Peyer's patch (tissue), 4 donors: ENCODE measurements at regions not wholly inside any gene's neighbourhood (a gene's known extent, or its start where the extent isn't known, plus 50 kb on each side); places are given as distances from the start of the nearest gene placed in this dataset.

Experiments used
- DNase-seq, 3 donors: peaks; one replicate each; pipeline ENCODE4 v3.0.0-alpha.2; 2017 to 2019
- H3K27ac ChIP-seq, 4 donors: fragments of 200-600 bp; sonication (generic); one replicate each; pipeline ENCODE4 v1.5.1; 2016 to 2019
- H3K27me3 ChIP-seq, 2 donors: fragments of 200-600 bp; sonication (generic); one replicate each; pipeline ENCODE4 v1.5.1; 2019
- H3K36me3 ChIP-seq, 3 donors: fragments of 200-600 bp; sonication (generic); one replicate each; pipeline ENCODE4 v1.5.1; 2016 to 2019
- H3K4me1 ChIP-seq, 4 donors: fragments of 200-600 bp; sonication (generic); one replicate each; pipeline ENCODE4 v1.5.1; 2016 to 2019
- H3K4me3 ChIP-seq, 4 donors: fragments of 200-600 bp; sonication (generic); 1 replicate in 3 of 4; 2 replicates in 1 of 4; pipeline ENCODE4 v1.5.1; 2016 to 2019; ENCODE audit warnings: mild to moderate bottlenecking in 1 of 4
- H3K9me3 ChIP-seq, 4 donors: fragments of 200-600 bp; sonication (generic); one replicate each; pipeline ENCODE4 v1.5.1; 2016 to 2019; ENCODE audit warnings: mild to moderate bottlenecking in 1 of 4
- CTCF ChIP-seq, 6 experiments: fragments of 450-650 bp in 4 of 6; fragments of 200-600 bp in 2 of 6; sonication (generic) in 1 of 6; IDR thresholded peaks; one replicate each; pipeline ENCODE4 v1.5.1; 2017 to 2019; ENCODE audit warnings: antibody characterized with exemption in 6 of 6, mild to moderate bottlenecking in 3 of 6, moderate library complexity in 1 of 6
- POLR2A ChIP-seq, 2 donors: fragments of 450-650 bp; IDR thresholded peaks; one replicate each; pipeline ENCODE4 v1.5.1; 2017; ENCODE audit warnings: antibody characterized with exemption in 2 of 2, mild to moderate bottlenecking in 2 of 2, moderate library complexity in 2 of 2

GRCh38 chr4:97453186-97453585, 690.1 kb downstream of the STPG2 start:
- Histone ChIP-seq H3K4me1 (no peaks in the 10 kb centered on the region), H3K9me3 (no peaks in the 10 kb centered on the region), H3K27me3 (no peaks in the 10 kb centered on the region), H3K27ac (no peak overlapping the region), H3K4me3 (no peak overlapping the region), H3K36me3 (no peaks in the 10 kb centered on the region)
- TF ChIP-seq POLR2A (IDR thresholded peaks at IDR 0.05) (no peak), CTCF (IDR thresholded peaks at IDR 0.05) (no peak)
- no peak for DNase-seq

- H3K27ac ChIP-seq, result no peak overlapping the region
- DNase-seq, result no peak
- peaks cover 0 to 3% (median 0%) of the 10 kb centered on the region in 4 donors for H3K9me3 ChIP-seq
- no peaks in the 10 kb centered on the region for H3K4me1 ChIP-seq
- H3K27me3 ChIP-seq, result no peaks in the 10 kb centered on the region
- TF ChIP-seq POLR2A (IDR thresholded peaks at IDR 0.05), result no peak
- H3K36me3 ChIP-seq, result no peaks in the 10 kb centered on the region
- no peak overlapping the region for H3K4me3 ChIP-seq
These were observed 686.0 kb downstream of the STPG2 start for GRCh38 chr4:97457253-97457652.

GRCh38 chr4:97468272-97468671, 675.0 kb downstream of the STPG2 start:
- H3K4me1 ChIP-seq, result no peaks in the 10 kb centered on the region
- H3K27ac ChIP-seq, result no peak overlapping the region
- no peaks in the 10 kb centered on the region for H3K27me3 ChIP-seq
- no peaks in the 10 kb centered on the region for H3K36me3 ChIP-seq
- H3K4me3 ChIP-seq, result no peak overlapping the region
- no peaks in the 10 kb centered on the region for H3K9me3 ChIP-seq
- no peak for DNase-seq
- TF ChIP-seq CTCF (IDR thresholded peaks at IDR 0.05), result no peak
- TF ChIP-seq POLR2A (IDR thresholded peaks at IDR 0.05), result no peak

GRCh38 chr4:97475621-97476020, 667.7 kb downstream of the STPG2 start:
- H3K4me1 ChIP-seq, result no peaks in the 10 kb centered on the region
- H3K36me3 ChIP-seq, result no peaks in the 10 kb centered on the region
- no peak overlapping the region for H3K27ac ChIP-seq
- no peak overlapping the region for H3K4me3 ChIP-seq
- H3K27me3 ChIP-seq, result no peaks in the 10 kb centered on the region
- TF ChIP-seq CTCF (IDR thresholded peaks at IDR 0.05), result no peak
- no peak for TF ChIP-seq POLR2A (IDR thresholded peaks at IDR 0.05)
- DNase-seq, result no peak
- H3K9me3 ChIP-seq, result no peaks in the 10 kb centered on the region

GRCh38 chr4:97477974-97478373, 665.3 kb downstream of the STPG2 start:
- no peak overlapping the region for H3K4me3 ChIP-seq
- H3K9me3 ChIP-seq, result no peaks in the 10 kb centered on the region
- TF ChIP-seq POLR2A (IDR thresholded peaks at IDR 0.05) (no peak), CTCF (IDR thresholded peaks at IDR 0.05) (no peak)
- DNase-seq, result no peak
- H3K36me3 ChIP-seq, result no peaks in the 10 kb centered on the region
- no peaks in the 10 kb centered on the region for H3K27me3 ChIP-seq
- no peak overlapping the region for H3K27ac ChIP-seq
- no peaks in the 10 kb centered on the region for H3K4me1 ChIP-seq

GRCh38 chr4:97479388-97479787, 663.9 kb downstream of the STPG2 start:
- H3K27me3 ChIP-seq, result no peaks in the 10 kb centered on the region
- no peaks in the 10 kb centered on the region for H3K36me3 ChIP-seq
- no peaks in the 10 kb centered on the region for H3K4me1 ChIP-seq
- H3K9me3 ChIP-seq, result no peaks in the 10 kb centered on the region
- H3K4me3 ChIP-seq, result no peak overlapping the region
- H3K27ac ChIP-seq, result no peak overlapping the region
- no peak for DNase-seq
- TF ChIP-seq POLR2A (IDR thresholded peaks at IDR 0.05) (no peak), CTCF (IDR thresholded peaks at IDR 0.05) (no peak)
